GM18498 (cell line): ENCODE measurements at regions not wholly inside any gene's neighbourhood (a gene's known extent, or its start where the extent isn't known, plus 50 kb on each side); places are given as distances from the start of the nearest gene placed in this dataset.
"Not testable (repeated sequence)": the region's sequence is repeated elsewhere in the genome, so short reads cannot be mapped to it uniquely, and the experiment has no call there.

Source experiments
- ATAC-seq: cut with Tn5 transposase; IDR thresholded peaks from one replicate; pipeline ENCODE4 v1.9.1; 2021; ENCODE audit warnings: mild to moderate bottlenecking, moderate library complexity; ENCODE audit not compliant: unreplicated experiment

- not testable (repeated sequence) for ATAC-seq
Measured at GRCh38 chr16:10272250-10272854, 90.1 kb upstream of the GRIN2A start.

- peak; percentile 87 for ATAC-seq
Measured at GRCh38 chr16:10275214-10275996, 93.2 kb upstream of the GRIN2A start.

DNA sequence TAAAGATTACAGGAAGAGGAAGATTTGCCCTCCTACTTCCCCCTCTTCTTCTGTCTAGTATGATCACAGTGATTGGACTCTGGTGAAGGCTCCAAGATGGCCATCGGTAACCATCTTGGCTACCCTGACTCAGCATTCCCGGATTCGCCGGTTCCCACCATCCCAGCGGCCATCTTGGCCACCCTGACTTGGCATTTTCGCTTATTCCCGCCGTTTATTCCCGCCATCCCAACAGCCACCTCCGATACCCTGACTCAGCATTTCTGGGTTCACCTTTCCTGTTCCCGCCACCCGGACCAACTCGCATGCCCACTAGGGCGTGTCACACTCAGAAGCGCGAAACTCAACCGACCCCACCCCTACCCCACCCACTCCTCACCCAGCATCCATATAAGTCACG, 95.4 kb upstream of the GRIN2A start:
- no peak for ATAC-seq

DNA sequence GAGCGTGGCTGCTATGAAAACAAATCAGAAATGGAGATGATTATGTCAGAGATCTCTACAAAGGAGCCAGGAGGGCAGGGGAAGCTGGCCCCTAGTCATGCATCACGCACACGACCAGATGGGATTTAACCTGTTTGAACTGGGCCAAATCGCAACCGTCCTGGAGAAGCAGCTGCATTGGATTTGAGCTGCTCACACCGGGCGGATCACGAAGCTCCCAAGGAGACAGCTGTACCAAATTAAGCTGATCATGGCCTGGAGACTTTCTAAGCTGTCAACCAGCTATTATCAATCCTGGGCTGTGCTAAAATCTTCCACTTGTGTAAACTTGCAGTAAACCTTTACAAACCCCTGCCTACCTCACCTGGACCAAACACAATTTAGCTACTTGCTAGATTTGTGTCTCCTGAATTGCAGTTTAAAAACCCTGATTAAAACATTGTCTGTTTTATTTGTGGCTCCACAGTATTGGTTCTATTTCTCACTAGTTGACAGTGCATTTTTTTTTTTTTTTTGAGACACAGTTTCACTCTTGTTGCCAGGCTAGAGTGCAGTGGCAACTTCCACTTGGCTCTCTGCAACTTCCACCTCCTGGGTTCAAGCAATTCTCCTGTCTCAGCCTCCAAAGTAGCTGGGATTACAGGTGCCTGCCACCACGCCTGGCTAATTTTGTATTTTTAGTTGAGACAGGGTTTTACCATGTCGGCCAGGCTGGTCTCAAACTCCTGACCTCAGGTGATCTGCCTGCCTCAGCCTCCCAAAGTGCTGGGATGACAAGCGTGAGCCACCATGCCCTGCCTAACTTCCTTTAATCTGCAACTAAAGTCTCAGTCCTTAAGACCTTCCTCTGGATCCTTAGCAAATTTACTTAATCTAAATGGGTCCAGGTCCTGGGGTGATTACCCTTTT, 98.3 kb upstream of the GRIN2A start:
- ATAC-seq = peak; percentile 67

- ATAC-seq = no peak
Measured at GRCh38 chr16:10282367-10282766, 100.1 kb upstream of the GRIN2A start.

DNA sequence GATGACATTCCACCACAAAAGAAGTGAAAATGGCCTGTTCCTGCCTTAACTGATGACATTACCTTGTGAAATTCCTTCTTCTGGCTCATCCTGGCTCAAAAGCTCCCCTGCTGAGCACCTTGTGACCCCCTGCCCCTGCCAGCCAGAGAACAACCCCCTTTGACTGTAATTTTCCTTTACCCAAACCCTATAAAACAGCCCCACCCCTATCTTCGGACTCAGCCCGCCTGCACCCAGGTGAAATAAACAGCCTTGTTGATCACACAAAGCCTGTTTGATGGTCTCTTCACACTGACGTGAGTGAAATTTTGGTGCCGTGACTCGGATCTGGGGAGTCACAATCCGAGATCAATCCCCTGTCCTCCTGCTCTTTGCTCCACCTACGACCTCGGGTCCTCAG, 101.0 kb upstream of the GRIN2A start:
- not testable (repeated sequence) for ATAC-seq

DNA sequence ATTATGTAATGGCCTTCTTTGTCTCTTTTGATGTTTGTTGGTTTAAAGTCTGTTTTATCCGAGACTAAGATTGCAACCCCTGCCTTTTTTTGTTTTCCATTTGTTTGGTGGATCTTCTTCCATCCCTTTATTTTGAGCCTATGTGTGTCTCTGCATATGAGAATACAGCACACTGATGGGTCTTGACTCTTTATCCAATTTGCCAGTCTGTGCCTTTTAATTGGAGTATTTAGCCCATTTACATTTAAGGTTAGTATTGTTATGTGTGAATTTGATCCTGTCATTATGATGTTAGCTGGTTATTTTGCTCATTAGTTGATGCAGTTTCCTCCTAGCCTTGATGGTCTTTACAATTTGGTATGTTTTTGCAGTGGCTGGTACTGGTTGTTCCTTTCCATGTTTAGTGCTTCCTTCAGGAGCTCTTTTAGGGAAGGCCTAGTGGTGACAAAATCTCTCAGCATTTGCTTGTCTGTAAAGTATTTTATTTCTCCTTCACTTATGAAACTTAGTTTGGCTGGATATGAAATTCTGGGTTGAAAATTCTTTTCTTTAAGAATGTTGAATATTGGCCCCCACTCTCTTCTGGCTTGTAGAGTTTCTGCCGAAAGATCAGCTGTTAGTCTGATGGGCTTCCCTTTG, 95.3 kb upstream of the ATF7IP2 start:
- not testable (repeated sequence) for ATAC-seq

GRCh38 chr16:10292197-10292596, 93.7 kb upstream of the ATF7IP2 start:
- not testable (repeated sequence) for ATAC-seq

DNA sequence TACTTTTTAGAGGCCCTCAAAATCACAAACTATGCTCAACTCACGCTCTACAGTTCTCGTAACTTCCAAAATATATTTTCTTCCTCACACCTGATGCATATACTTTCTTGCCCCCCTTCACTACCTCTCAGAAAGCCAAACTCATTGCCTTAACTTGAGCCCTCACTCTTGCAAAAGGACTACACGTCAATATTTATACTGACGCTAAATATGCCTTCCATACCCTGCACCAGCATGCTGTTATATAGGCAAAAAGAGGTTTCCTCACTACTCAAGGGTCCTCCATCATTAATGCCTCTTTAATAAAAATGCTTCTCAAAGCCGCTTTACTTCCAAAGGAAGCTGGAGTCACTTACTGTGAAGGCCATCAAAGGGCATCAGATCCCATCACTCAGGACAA, 92.9 kb upstream of the ATF7IP2 start:
- ATAC-seq = not testable (repeated sequence)

DNA sequence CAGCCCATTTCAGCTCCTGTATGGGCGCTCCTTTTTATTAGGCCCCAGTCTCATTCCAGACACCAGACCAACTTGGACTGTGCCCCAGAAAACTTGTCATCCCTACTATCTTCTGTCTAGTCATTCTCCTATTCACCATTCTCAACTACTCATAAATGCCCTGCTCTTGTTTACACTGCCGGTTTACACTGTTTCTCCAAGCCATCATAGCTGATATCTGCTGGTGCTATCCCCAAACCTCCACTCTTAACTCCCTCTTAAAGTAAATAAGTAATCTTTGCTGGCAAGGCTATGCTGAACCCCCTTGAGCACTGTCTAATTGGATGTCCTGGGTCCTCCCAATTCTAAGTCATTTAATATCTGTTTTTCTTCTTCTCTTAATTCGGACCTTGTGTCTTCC, 91.7 kb upstream of the ATF7IP2 start:
- ATAC-seq = not testable (repeated sequence)

GRCh38 chr16:10296956-10297340, 88.9 kb upstream of the ATF7IP2 start:
- ATAC-seq = peak; percentile 41

GRCh38 chr16:10297341-10298006, 88.4 kb upstream of the ATF7IP2 start:
- peak; percentile 96 for ATAC-seq

DNA sequence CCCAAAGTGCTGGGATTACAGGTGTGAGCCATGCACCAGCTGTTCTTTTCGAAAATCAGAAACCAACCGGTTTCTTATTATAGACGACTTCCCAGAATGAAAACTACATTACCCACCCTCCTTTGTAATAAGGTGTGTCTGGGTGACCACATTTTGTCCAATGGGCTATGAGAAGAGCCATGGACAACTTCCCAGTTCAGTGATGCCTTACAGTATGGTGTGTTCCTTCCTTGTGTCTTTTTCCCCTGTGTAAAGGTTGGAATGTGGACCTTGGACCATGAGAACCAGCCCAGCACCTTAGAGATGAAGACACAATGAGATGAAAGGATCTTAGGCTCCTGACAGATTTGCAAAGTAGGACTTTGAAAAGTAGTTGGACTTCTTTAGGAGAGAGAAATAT, 85.0 kb upstream of the ATF7IP2 start:
- ATAC-seq = no peak

- ATAC-seq = not testable (repeated sequence)
Measured at GRCh38 chr16:10301547-10301946, 84.3 kb upstream of the ATF7IP2 start.

DNA sequence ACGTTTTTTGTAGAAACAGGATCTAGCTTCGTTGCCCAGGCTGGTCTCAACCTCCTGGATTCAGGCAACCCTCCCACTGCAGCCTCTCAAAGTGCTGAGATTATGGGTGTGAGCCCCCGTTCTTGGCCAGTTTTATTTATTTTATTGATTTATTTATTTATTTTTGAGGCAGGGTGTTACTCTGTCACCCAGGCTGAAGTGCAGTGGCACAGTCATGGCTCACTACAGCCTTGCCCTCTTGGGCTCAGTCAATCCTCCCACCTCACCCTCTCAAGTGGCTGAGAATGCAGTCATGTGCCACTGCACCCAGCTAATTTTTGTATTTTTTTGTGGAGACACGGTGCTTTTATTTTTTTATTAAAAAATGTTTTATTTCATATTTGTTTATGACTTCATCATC, 79.9 kb upstream of the ATF7IP2 start:
- no peak for ATAC-seq

DNA sequence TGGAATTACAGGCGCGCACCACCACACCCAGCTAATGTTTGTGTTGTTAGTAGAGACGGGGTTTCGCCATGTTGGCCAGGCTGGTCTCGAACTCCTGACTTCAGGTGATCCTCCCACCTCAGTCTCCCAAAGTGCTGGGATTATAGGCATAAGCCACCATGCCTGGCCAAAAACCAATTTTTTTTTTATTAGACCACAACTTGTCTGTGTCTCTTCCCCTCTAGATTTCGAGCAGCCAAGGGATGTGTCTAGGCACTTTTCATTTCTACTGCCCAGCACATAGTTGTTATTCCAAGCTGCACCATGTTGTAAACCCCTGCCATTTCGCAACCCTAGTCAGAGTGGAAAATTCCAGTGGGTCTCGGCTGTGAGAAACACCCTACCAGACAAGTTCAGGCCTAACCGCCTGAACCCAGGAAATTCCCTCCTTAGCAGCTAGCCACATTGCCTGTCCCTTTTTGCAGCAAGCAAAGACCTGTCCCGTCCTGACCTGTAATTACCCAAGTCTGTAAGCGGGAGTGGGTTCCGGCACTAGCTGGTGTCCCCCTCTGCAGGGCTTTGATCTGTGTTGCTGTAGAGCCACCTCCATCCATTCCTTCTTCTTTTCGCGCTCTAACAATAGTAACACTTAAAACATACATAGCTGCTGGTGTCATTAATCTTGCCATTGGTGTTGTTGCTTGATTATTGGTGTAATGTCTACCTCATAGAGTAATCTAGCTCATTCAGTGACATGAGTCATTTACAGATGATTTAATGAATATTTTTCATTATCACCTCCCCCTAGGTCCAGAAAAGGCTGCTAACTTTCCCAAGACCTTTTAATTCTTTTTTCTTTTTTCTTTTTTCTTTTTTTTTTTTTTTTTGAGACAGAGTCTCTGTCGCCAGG, 77.3 kb upstream of the ATF7IP2 start:
- ATAC-seq = no peak

- ATAC-seq = no peak
Measured at GRCh38 chr16:10309271-10309932, 76.5 kb upstream of the ATF7IP2 start.

- ATAC-seq = no peak
Measured at GRCh38 chr16:10312008-10312407, 73.9 kb upstream of the ATF7IP2 start.
